Psoas muscle (tissue), 7 donors: ENCODE measurements at regions not wholly inside any gene's neighbourhood (a gene's known extent, or its start where the extent isn't known, plus 50 kb on each side); places are given as distances from the start of the nearest gene placed in this dataset.
"Not testable (repeated sequence)": the region's sequence is repeated elsewhere in the genome, so short reads cannot be mapped to it uniquely, and the experiment has no call there.

ENCODE experiments used
- ATAC-seq, 4 donors: fragments of 200-7000 bp; cut with Tn5 transposase; one replicate each; pipeline ENCODE4 v1.9.1; 2020; ENCODE audit warnings: moderate library complexity in 3 of 4, mild to moderate bottlenecking in 2 of 4
- DNase-seq, 2 donors: peaks; one replicate each; pipeline ENCODE4 v3.0.0-alpha.2; 2020
- H3K27ac ChIP-seq: fragments of 200-600 bp; one replicate; pipeline ENCODE4 v1.8.0; 2022
- H3K27me3 ChIP-seq, 3 donors: fragments of 200-600 bp in 1 of 3; one replicate each; pipeline versions ENCODE4 v1.6.1 to v1.8.0; 2013 to 2022; ENCODE audit warnings: low read length in 2 of 3, mild to moderate bottlenecking in 2 of 3, moderate library complexity in 1 of 3; ENCODE audit not compliant: insufficient read depth in 3 of 3
- H3K36me3 ChIP-seq, 2 donors: fragments of 200-600 bp in 1 of 2; one replicate each; pipeline versions ENCODE4 v1.6.1 to v1.8.0; 2013 to 2022; ENCODE audit warnings: low read depth in 1 of 2, mild to moderate bottlenecking in 1 of 2, moderate library complexity in 1 of 2; ENCODE audit not compliant: insufficient read depth in 1 of 2
- H3K4me1 ChIP-seq: fragments of 200-600 bp; one replicate; pipeline ENCODE4 v1.8.0; 2022
- H3K4me3 ChIP-seq: fragments of 200-600 bp; one replicate; pipeline ENCODE4 v1.8.0; 2022; ENCODE audit warnings: mild to moderate bottlenecking
- H3K9me3 ChIP-seq: fragments of 200-600 bp; one replicate; pipeline ENCODE4 v1.8.0; 2022
- WGBS, 3 donors: extraction: QIAGEN DNeasy Blood & Tissue Kit; methylation state at CpG; one replicate each; pipeline versions ENCODE4 v1.1.6 to v1.1.7; 2013; 5-methylcytosine and 5-hydroxymethylcytosine counted together
- intact Hi-C, 2 donors: fragments of 100-400 bp; cut with DNase I; formaldehyde crosslinking; loops; one replicate each; pipeline versions ENCODE4 v1.11.0 to v1.14.2; 2022
- TF ChIP-seq, protein P1 (sequence below): fragments of 200-600 bp; IDR thresholded peaks from one replicate; pipeline ENCODE4 v1.8.0; 2022; ENCODE audit warnings: antibody characterized with exemption
- donor health status: healthy with polysubstance abuse.
- donor health status: DM: no; HTN: no; CAD: no; lungs with moderate emphysema.
- donor health status: Bipolar disorder and iron deficiency.
- donor health status: healthy.
- donor health status: DM: yes; HTN: yes; CAD: no.
- donor health status: DM: no; HTN: no; CAD: no.
- donor health status: DM: yes; HTN: yes; CAD: no.

DNA sequence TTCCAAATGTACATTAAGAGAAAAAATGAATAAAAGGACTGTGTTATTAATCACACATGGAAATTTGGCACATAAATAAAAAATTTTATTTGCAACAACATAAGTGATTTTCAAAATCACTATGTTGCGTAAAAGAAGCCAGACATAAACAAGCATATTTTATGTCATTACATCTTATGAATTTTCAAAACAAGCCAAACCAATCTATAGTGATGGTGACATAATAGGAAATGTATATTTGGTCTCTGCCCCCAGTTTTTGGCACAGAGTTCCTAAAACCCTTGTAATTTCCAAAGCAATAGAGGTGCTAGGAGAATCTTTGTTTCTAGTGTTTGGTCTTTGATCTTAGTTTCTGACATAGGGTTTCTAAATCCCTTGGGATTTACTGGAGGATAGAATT is 543.3 kb downstream of the ZBBX start:
- TF ChIP-seq, protein P1, sequence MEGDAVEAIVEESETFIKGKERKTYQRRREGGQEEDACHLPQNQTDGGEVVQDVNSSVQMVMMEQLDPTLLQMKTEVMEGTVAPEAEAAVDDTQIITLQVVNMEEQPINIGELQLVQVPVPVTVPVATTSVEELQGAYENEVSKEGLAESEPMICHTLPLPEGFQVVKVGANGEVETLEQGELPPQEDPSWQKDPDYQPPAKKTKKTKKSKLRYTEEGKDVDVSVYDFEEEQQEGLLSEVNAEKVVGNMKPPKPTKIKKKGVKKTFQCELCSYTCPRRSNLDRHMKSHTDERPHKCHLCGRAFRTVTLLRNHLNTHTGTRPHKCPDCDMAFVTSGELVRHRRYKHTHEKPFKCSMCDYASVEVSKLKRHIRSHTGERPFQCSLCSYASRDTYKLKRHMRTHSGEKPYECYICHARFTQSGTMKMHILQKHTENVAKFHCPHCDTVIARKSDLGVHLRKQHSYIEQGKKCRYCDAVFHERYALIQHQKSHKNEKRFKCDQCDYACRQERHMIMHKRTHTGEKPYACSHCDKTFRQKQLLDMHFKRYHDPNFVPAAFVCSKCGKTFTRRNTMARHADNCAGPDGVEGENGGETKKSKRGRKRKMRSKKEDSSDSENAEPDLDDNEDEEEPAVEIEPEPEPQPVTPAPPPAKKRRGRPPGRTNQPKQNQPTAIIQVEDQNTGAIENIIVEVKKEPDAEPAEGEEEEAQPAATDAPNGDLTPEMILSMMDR: no peak
- Histone ChIP-seq H3K27me3 (no peaks in the 10 kb centered on the region), H3K27ac (no peak overlapping the region), H3K4me3 (no peak overlapping the region), H3K36me3 (no peaks in the 10 kb centered on the region), H3K9me3 (no peaks in the 10 kb centered on the region), H3K4me1 (no peaks in the 10 kb centered on the region)
- ATAC-seq (no peak), DNase-seq (no peak)
- intact Hi-C loops: no loop called here
- WGBS, 3 donors: 77 to 87% (median 84%) methylated on average over 1 of the region's 1 CpG

DNA sequence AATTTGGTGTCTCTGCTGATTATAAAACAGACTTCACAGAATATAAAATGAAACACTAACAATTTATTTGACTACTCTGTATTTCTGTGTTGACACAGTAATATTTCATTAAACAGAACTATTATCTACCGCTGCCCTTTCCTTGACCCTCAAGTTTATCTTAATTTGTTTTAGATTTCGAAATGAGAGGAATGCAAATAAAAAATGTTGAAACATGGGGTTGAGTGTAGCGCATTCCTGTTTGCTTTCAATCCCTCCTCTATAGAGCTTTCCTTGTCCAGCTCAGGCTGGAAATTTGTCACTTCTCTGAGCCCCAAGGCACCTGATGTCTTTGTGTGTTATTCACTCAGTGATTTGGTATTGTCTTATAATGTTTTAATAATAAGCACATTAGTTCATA is 550.2 kb downstream of the ZBBX start:
- intact Hi-C loops: no loop called here
- DNase-seq (no peak), ATAC-seq (no peak)
- Histone ChIP-seq H3K9me3 (no peaks in the 10 kb centered on the region), H3K4me3 (no peak overlapping the region), H3K27me3 (no peaks in the 10 kb centered on the region), H3K36me3 (no peaks in the 10 kb centered on the region), H3K27ac (no peak overlapping the region), H3K4me1 (no peaks in the 10 kb centered on the region)
- TF ChIP-seq, protein P1: no peak
- 83 to 88% (median 88%) methylated on average over 3 of the region's 3 CpGs for WGBS, 3 donors

DNA sequence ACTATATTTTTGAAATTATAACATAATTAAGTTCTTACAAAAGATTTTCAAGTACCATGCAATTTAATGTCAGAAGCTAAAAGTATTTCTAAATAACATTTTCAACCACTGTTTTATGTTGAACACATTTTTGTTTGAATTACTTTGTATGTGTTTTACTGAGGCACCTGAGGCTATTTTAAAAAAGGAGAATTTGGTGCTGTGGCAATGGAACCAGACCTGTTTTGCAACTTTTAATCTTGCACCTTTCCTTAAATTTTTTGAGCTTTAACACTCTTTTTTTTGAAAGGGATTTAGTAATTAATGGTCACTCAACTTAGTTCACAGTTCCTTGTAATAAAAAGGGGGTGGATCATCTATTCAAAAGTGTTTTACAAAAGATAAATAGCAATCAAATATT is 561.6 kb downstream of the ZBBX start:
- intact Hi-C loops: no loop called here
- H3K27me3 ChIP-seq: no peaks in the 10 kb centered on the region
- ATAC-seq: no peak

DNA sequence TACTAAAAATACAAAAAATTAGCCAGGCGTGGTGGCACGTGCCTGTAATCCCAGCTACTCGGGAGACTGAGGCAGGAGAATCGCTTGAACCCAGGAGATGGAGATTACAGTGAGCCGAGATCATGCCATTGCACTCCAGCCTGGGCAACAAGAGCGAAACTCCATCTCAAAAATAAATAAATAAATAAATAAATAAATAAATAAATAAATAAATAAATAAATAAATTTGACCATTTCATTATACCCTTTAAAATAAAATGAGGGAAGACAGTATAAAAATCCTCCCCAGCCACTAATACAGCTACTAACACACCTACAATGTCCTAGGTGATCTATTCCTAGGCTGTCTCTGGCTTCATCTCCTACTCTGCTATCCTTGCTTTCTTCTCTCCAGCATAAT is 562.8 kb downstream of the ZBBX start:
- H3K27me3 ChIP-seq, ATAC-seq, H3K4me1 ChIP-seq, H3K36me3 ChIP-seq, H3K27ac ChIP-seq, intact Hi-C loops, H3K9me3 ChIP-seq, H3K4me3 ChIP-seq, DNase-seq: not testable (repeated sequence)
- 86 to 92% (median 90%) methylated on average over 6 of the region's 6 CpGs for WGBS, 3 donors

More for the DNA sequence above, 561.6 kb downstream of the ZBBX start:
- H3K27ac ChIP-seq: no peak overlapping the region
- DNase-seq: no peak
- no peaks in the 10 kb centered on the region for H3K36me3 ChIP-seq
- H3K4me3 ChIP-seq: no peak overlapping the region
- H3K4me1 ChIP-seq: no peaks in the 10 kb centered on the region
- TF ChIP-seq, protein P1: no peak
- no peaks in the 10 kb centered on the region for H3K9me3 ChIP-seq

DNA sequence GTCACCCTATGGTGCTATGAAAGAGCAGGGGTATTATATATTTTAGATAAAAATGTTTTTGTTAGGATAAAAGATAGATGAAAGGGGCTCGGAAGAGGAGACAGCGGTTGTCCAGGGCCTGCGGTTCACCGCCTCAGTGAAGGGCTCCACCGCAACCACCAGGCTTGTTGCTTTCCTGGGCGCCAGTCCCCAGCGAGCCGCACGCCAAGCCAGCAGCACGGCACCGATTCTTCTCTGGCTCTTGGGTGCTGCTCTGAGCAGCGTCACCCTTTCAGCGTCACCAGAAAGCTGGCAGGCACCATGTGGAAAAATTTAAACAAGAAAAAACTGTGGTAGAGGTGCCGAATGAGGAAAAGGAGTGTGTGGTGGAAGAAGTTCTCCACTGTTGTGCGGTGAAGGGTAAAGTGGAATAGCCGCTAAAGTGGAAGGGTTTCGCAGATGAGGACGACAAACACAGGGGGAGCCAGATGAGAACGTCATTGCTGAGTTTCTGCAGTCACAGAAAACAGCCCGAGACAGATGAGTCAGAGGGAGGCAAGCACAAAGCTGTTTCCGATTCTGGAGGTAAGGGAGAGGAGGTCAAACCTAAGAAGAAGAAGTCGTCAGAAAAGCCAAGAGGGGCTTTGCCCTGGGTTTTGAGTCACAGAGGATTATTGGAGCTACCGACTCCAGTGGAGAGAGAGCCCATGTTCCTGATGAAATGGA is 569.2 kb downstream of the ZBBX start:
- TF ChIP-seq, protein P1: no peak
- 89 to 93% (median 90%) methylated on average over 23 of the region's 23 CpGs for WGBS, 3 donors
- no peaks in the 10 kb centered on the region for H3K27me3 ChIP-seq
- intact Hi-C loops: no loop called here
- DNase-seq: no peak
- no peaks in the 10 kb centered on the region for H3K4me1 ChIP-seq
- H3K27ac ChIP-seq: no peak overlapping the region
- ATAC-seq: no peak
- no peak overlapping the region for H3K4me3 ChIP-seq
- H3K36me3 ChIP-seq: no peaks in the 10 kb centered on the region
- H3K9me3 ChIP-seq: no peaks in the 10 kb centered on the region
